Activated CD8-positive, alpha-beta memory T cell treated with anti-CD3 and anti-CD28 coated beads for 24 hours (primary cell): ENCODE measurements at regions not wholly inside any gene's neighbourhood (a gene's known extent, or its start where the extent isn't known, plus 50 kb on each side); places are given as distances from the start of the nearest gene placed in this dataset.

Source experiments
- DNase-seq: peaks from one replicate; pipeline ENCODE4 v3.0.0-alpha.2; 2020

- no peak for DNase-seq
These were observed 263.6 kb downstream of the CTTN start for GRCh38 chr11:70661761-70662501.

- DNase-seq: no peak
These were observed 264.4 kb downstream of the CTTN start for GRCh38 chr11:70662691-70663098.

- DNase-seq: no peak
These were observed 265.5 kb downstream of the CTTN start for GRCh38 chr11:70663815-70664214.

- no peak for DNase-seq
These were observed 268.0 kb downstream of the CTTN start for GRCh38 chr11:70666311-70666710.

- no peak for DNase-seq
These were observed 269.4 kb downstream of the CTTN start for GRCh38 chr11:70667767-70668166.

- no peak for DNase-seq
These were observed 270.2 kb downstream of the CTTN start for GRCh38 chr11:70668204-70669202.

GRCh38 chr11:70669281-70669680 is 271.0 kb downstream of the CTTN start:
- DNase-seq: no peak

GRCh38 chr11:70669871-70670675 is 271.7 kb downstream of the CTTN start:
- no peak for DNase-seq

- DNase-seq: no peak
These were observed 272.3 kb downstream of the CTTN start for GRCh38 chr11:70670676-70671034.

GRCh38 chr11:70671083-70671482 is 272.8 kb downstream of the CTTN start:
- no peak for DNase-seq

- no peak for DNase-seq
These were observed 273.3 kb downstream of the CTTN start for GRCh38 chr11:70671611-70672010.

GRCh38 chr11:70672991-70673653 is 274.8 kb downstream of the CTTN start:
- no peak for DNase-seq

- no peak for DNase-seq
These were observed 276.3 kb downstream of the CTTN start for GRCh38 chr11:70674605-70675004.

GRCh38 chr11:70675697-70676374 is 277.5 kb downstream of the CTTN start:
- no peak for DNase-seq

GRCh38 chr11:70677232-70677916 is 279.0 kb downstream of the CTTN start:
- no peak for DNase-seq

GRCh38 chr11:70678931-70679900 is 280.9 kb downstream of the CTTN start:
- DNase-seq: no peak

GRCh38 chr11:70680781-70681281 is 282.5 kb downstream of the CTTN start:
- DNase-seq: no peak

- no peak for DNase-seq
These were observed 283.7 kb downstream of the CTTN start for GRCh38 chr11:70682056-70682455.

- no peak for DNase-seq
These were observed 284.4 kb downstream of the CTTN start for GRCh38 chr11:70682760-70683159.

GRCh38 chr11:70687716-70688115 is 289.4 kb downstream of the CTTN start:
- no peak for DNase-seq
